ENCODE measurements at regions not wholly inside any gene's neighbourhood (a gene's known extent, or its start where the extent isn't known, plus 50 kb on each side); places are given as distances from the start of the nearest gene placed in this dataset.

DNA sequence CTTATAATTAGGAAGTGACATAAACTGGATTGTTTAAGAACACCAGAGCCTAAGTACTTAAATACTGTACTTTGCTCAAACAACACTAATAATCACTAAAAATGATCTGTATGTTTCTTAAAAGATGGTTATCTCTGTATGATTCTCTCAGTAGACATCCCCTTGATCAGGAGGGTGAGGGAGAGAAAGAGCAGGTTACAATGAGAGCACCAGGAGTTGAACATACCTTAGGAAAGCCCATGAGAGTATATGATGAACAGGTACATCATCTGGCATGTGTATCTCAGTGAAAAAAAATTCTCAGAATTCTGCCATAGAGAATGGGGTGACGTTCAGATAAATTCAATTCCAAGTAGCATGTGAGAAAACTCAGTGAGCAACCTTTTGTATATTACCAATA is 59.9 kb upstream of the IL2 start:
- H3K79me1 ChIP-seq (ENCODE audit: low read depth, low read length) = no peaks in the 10 kb centered on the region
- no peaks in the 10 kb centered on the region for H3K9me3 ChIP-seq (ENCODE audit: insufficient read depth in 2 of 2, low read depth in 1 of 2, low read length in 1 of 2)
- H3K27me3 ChIP-seq (replicated peaks in 1 of 4; ENCODE audit: control insufficient read depth in 3 of 4, extremely low read depth in 1 of 4, insufficient read depth in 3 of 4, low read length in 3 of 4) = no peaks in the 10 kb centered on the region
- 72% methylated on average over 1 of the region's 1 CpG; no CpG with 5 or more reads in 1 of the 2 experiments for WGBS, 2 experiments (ENCODE audit: extremely low coverage in 1 of 2, insufficient coverage in 1 of 2, insufficient read length in 1 of 2, insufficient replicate concordance in 2 of 2, low coverage in 1 of 2, low lambda C conversion rate in 2 of 2, missing lambda C conversion rate in 1 of 2)
- TF ChIP-seq ZNF274 (IDR thresholded peaks at IDR 0.05; ENCODE audit: borderline replicate concordance, extremely low read depth, low read length) (no peak), RFX5 (IDR thresholded peaks at IDR 0.05; ENCODE audit: borderline replicate concordance, low read depth, low read length) (no peak), CTCF (IDR thresholded peaks at IDR 0.05; ENCODE audit: control extremely low read depth in 1 of 3, insufficient read depth in 1 of 3, low read depth in 1 of 3, low read length in 3 of 3) (no peak), BACH1 (IDR thresholded peaks at IDR 0.05; ENCODE audit: low read length) (no peak), HDAC2 (IDR thresholded peaks at IDR 0.05; ENCODE audit: borderline replicate concordance in 1 of 2, low read depth in 2 of 2, low read length in 2 of 2) (no peak), E2F6 (IDR thresholded peaks at IDR 0.05) (no peak), RNF2 (IDR thresholded peaks at IDR 0.05; ENCODE audit: borderline replicate concordance, low read depth, low read length, missing control alignments, poor library complexity, severe bottlenecking) (no peak)
- H4K91ac ChIP-seq (replicated peaks; ENCODE audit: insufficient read length, low read length) = no peak overlapping the region
- DNase-seq (ENCODE audit: low read depth in 1 of 2, low spot score in 2 of 2) (no peak), FAIRE-seq (no peak)
- no peak overlapping the region for H3K4ac ChIP-seq (replicated peaks; ENCODE audit: insufficient read length, low read depth, low read length)
- H3K79me2 ChIP-seq (ENCODE audit: control insufficient read depth in 1 of 2, insufficient read depth in 2 of 2, low read length in 2 of 2) = no peaks in the 10 kb centered on the region
- no peak overlapping the region for H3K56ac ChIP-seq (replicated peaks; ENCODE audit: insufficient read length, low read depth, low read length)
- H2BK15ac ChIP-seq (ENCODE audit: low read length) = no peak overlapping the region
- H3K18ac ChIP-seq (ENCODE audit: extremely low read depth, low read length) = no peak overlapping the region
- POLR2A ChIA-PET (ENCODE audit: partially characterized antibody) = no interaction called here
- no peak overlapping the region for H2BK120ac ChIP-seq (replicated peaks; ENCODE audit: low read depth, low read length)
- H2BK12ac ChIP-seq (ENCODE audit: low read depth, low read length) = no peak overlapping the region
- no peak overlapping the region for H2AK5ac ChIP-seq (ENCODE audit: low read depth, low read length)
- no peaks in the 10 kb centered on the region for H4K20me1 ChIP-seq (replicated peaks in 1 of 2; ENCODE audit: control insufficient read depth in 1 of 2, insufficient read depth in 2 of 2, low read length in 2 of 2)
- H2BK20ac ChIP-seq (ENCODE audit: low read length) = no peak overlapping the region
- H4K8ac ChIP-seq (ENCODE audit: extremely low read depth, insufficient read depth, low read length) = no peak overlapping the region
- no peak overlapping the region for H2AFZ ChIP-seq (ENCODE audit: low read length)
- H3K4me2 ChIP-seq (ENCODE audit: insufficient read depth in 1 of 2, low read depth in 2 of 2, low read length in 2 of 2) = no peak overlapping the region
- H3K36me3 ChIP-seq (ENCODE audit: control insufficient read depth in 2 of 4, insufficient read depth in 4 of 4, low read length in 3 of 4) = no peaks in the 10 kb centered on the region
- CTCF ChIA-PET (ENCODE audit: partially characterized antibody) = interaction anchor here (1.3 to 1.6 kb wide), 2 partner anchors 18 to 61 kb away, joined by 3 to 4 read pairs; no protein-coding TSS in a partner anchor
- H3K23me2 ChIP-seq (ENCODE audit: low read depth, low read length) = no peaks in the 10 kb centered on the region
- H3K9ac ChIP-seq (replicated peaks in 1 of 4; ENCODE audit: extremely low read depth in 1 of 4, low read depth in 3 of 4, low read length in 3 of 4) = no peak overlapping the region
- H4K5ac ChIP-seq (ENCODE audit: insufficient read length, low read depth, low read length) = no peak overlapping the region
- no peak overlapping the region for H3K27ac ChIP-seq (ENCODE audit: low read depth, low read length)
- no peaks in the 10 kb centered on the region for H3K4me1 ChIP-seq (replicated peaks in 1 of 4; ENCODE audit: control insufficient read depth in 3 of 4, insufficient read depth in 4 of 4, low read length in 3 of 4)
- H3K14ac ChIP-seq (ENCODE audit: insufficient read length) = no peak overlapping the region
- no peak overlapping the region for H2BK5ac ChIP-seq (ENCODE audit: low read depth, low read length)
- H3K4me3 ChIP-seq (ENCODE audit: extremely low read depth in 1 of 4, insufficient read depth in 2 of 4, low read depth in 3 of 4, low read length in 4 of 4) = no peak overlapping the region
- no peak overlapping the region for H3K23ac ChIP-seq (ENCODE audit: insufficient read length)
